ENCODE measurements at regions not wholly inside any gene's neighbourhood (a gene's known extent, or its start where the extent isn't known, plus 50 kb on each side); places are given as distances from the start of the nearest gene placed in this dataset.

DNA sequence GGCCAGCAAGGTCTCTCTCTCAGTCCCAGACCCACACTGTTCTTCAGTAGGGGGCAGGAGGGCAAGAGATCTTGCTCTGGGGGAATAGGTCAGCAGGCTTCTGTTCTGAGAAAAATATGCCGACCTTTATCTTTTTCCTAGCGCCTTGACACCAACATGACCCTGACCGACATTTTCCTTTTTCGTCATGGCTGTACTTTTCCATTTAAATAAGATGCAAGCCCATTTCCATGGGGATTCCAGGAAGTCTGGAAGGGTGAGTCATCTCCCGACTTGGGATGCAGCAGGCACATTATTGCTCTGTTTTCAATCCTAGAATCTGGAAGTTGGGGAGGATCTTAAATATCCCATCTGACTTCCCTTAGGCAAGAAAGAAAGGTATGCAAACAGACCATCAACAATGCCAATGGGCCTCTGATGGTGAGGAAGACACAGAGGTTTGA, 261.5 kb upstream of the LRTM1 start:
- Histone ChIP-seq H3K9me3 (peaks cover 0 to 5% of the 10 kb centered on the region in 2 donors), H3K4me3 (no peak overlapping the region), H3K27me3 (no peaks in the 10 kb centered on the region), H3K27ac (no peak overlapping the region), H3K36me3 (no peaks in the 10 kb centered on the region), H3K4me1 (no peaks in the 10 kb centered on the region)
- DNase-seq (ENCODE audit: low spot score): no peak
- TF ChIP-seq, protein P1, sequence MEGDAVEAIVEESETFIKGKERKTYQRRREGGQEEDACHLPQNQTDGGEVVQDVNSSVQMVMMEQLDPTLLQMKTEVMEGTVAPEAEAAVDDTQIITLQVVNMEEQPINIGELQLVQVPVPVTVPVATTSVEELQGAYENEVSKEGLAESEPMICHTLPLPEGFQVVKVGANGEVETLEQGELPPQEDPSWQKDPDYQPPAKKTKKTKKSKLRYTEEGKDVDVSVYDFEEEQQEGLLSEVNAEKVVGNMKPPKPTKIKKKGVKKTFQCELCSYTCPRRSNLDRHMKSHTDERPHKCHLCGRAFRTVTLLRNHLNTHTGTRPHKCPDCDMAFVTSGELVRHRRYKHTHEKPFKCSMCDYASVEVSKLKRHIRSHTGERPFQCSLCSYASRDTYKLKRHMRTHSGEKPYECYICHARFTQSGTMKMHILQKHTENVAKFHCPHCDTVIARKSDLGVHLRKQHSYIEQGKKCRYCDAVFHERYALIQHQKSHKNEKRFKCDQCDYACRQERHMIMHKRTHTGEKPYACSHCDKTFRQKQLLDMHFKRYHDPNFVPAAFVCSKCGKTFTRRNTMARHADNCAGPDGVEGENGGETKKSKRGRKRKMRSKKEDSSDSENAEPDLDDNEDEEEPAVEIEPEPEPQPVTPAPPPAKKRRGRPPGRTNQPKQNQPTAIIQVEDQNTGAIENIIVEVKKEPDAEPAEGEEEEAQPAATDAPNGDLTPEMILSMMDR (IDR thresholded peaks at IDR 0.05): no peak

DNA sequence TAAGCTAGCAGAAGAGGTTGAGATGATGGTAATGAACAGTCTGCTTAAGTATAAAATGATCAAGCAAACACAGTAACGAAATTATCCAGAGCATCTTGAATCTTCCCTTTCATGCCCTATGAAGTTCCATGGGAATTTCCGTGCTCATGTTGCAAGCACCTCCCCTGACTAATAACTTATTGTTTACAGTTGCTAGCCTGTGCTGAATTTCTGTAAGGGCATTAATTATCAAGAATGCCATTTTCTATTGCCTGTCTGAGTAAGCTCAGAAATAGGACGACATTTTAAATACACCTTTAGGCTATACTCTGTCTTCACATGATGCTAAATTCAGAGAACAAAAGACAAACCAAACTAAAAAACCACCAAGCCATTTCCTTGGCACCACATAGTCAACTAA, 257.5 kb upstream of the LRTM1 start:
- no peaks in the 10 kb centered on the region for H3K4me1 ChIP-seq
- TF ChIP-seq, protein P1 (IDR thresholded peaks at IDR 0.05): no peak
- H3K4me3 ChIP-seq: no peak overlapping the region
- peaks cover 0 to 5% of the 10 kb centered on the region in 2 donors for H3K9me3 ChIP-seq
- no peak for DNase-seq (ENCODE audit: low spot score)
- no peak overlapping the region for H3K27ac ChIP-seq
- H3K36me3 ChIP-seq: no peaks in the 10 kb centered on the region
- H3K27me3 ChIP-seq: no peaks in the 10 kb centered on the region

DNA sequence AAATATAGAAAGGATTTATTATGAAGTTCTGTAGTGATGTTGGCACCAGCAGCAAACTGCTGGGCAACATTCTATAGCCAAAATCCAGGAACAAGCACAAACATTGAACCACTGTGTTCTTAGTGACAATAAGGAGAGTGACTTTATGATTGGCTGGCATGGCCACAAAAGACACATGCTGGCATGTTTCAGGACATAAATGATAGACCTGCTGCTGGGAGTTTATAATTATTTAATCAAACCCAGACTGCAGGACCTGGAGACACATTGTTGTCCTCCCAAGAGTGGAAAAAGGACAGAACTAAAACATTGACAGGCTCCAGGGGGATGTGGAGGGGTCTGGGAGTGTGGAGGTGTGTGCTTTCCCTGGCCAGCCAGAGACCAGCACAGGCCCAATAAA, 255.3 kb upstream of the LRTM1 start:
- Histone ChIP-seq H3K27me3 (no peaks in the 10 kb centered on the region), H3K36me3 (no peaks in the 10 kb centered on the region), H3K4me3 (no peak overlapping the region), H3K27ac (no peak overlapping the region), H3K4me1 (no peaks in the 10 kb centered on the region), H3K9me3 (no peaks in the 10 kb centered on the region)
- DNase-seq (ENCODE audit: low spot score): no peak
- TF ChIP-seq, protein P1 (IDR thresholded peaks at IDR 0.05): no peak

DNA sequence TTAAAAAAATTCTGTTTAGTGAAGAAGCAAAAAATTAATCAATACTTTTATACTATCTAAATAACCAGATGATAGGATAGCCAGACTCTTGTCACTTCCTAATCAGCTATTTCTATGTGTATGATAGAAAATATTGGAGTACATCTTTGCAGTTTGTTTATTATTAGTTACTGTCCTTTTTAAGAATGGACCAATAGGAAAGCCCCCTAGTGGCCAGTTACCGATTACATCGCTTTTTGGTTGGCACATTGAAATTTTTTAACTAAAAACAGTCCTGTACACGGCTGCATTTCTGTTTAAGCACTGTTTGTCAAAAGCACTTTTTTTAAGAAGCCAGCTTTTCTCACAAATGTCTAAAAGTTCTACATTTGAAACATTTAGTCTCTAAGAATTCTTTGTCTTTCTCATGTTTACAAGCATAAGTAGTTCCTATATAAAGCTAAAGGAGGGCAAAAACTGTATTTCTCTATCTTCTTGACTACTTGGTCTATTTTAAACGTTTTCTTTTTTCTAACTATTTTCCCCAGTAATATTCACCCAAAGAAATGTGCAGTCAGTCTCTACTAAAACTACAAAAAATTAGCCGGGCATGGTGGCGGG, 253.2 kb upstream of the LRTM1 start:
- no peak overlapping the region for H3K27ac ChIP-seq
- H3K36me3 ChIP-seq: no peaks in the 10 kb centered on the region
- H3K4me1 ChIP-seq: no peaks in the 10 kb centered on the region
- no peak overlapping the region for H3K4me3 ChIP-seq
- TF ChIP-seq, protein P1 (IDR thresholded peaks at IDR 0.05): peak; percentile 67 to 86
- DNase-seq (ENCODE audit: low spot score): no peak
- no peaks in the 10 kb centered on the region for H3K9me3 ChIP-seq
- H3K27me3 ChIP-seq: no peaks in the 10 kb centered on the region

DNA sequence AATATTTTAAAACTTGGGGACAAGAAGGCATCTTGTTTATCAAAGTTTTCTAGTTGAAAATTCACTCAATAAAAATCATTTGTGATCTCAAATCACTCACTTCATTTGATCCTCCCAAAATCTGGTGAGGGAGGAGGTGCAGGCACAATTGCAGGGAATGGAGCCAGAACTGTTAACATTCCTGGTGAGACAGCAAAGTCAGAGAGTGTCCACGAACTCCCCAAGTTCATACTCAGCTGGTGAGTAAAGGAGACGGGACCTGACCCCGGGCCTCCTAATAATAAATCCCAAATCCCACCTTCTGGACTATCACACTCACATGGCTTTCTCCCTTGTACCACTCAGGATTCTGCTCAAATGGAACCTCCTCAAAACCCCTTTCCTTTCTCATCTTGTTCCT, 252.3 kb upstream of the LRTM1 start:
- TF ChIP-seq, protein P1 (IDR thresholded peaks at IDR 0.05): no peak
- Histone ChIP-seq H3K27me3 (no peaks in the 10 kb centered on the region), H3K36me3 (no peaks in the 10 kb centered on the region), H3K4me1 (no peaks in the 10 kb centered on the region), H3K9me3 (no peaks in the 10 kb centered on the region), H3K27ac (no peak overlapping the region), H3K4me3 (no peak overlapping the region)
- no peak for DNase-seq (ENCODE audit: low spot score)

DNA sequence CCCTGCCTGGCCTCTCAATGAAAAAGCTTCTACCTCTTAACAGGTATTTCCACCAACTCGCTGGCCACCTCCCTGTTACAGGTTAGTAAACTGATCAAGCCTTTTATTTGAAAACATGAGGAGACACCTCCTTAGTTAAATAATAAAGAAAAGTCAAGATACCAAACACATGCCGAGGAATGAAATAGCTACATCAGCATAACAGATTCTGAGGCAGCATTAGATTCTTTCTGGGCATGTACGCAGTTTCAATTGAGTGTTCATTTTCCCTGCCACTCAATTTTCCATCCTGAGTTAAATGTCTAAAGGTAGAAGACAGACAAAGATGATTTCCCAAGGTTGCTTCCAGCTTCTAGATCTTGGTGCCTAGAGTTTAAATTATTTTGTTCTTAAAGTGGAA, 250.5 kb upstream of the LRTM1 start:
- no peaks in the 10 kb centered on the region for H3K9me3 ChIP-seq
- no peak overlapping the region for H3K27ac ChIP-seq
- no peak overlapping the region for H3K4me3 ChIP-seq
- no peaks in the 10 kb centered on the region for H3K36me3 ChIP-seq
- no peaks in the 10 kb centered on the region for H3K4me1 ChIP-seq
- TF ChIP-seq, protein P1 (IDR thresholded peaks at IDR 0.05): no peak
- DNase-seq (ENCODE audit: low spot score): no peak
- H3K27me3 ChIP-seq: no peaks in the 10 kb centered on the region

All from right atrium auricular region (tissue), 2 donors.